ENCODE measurements at regions not wholly inside any gene's neighbourhood (a gene's known extent, or its start where the extent isn't known, plus 50 kb on each side); places are given as distances from the start of the nearest gene placed in this dataset.

- DNase-seq (ENCODE audit: low spot score) (no peak), ATAC-seq (ENCODE audit: low FRiP score) (no peak)
- TF ChIP-seq CTCF (IDR thresholded peaks at IDR 0.05) = no peak
Measured at GRCh38 chr3:8371960-8372463, 129.6 kb upstream of the LMCD1 start.

GRCh38 chr3:8380904-8381704 lies 120.5 kb upstream of the LMCD1 start:
- ATAC-seq (ENCODE audit: low FRiP score) = no peak
- TF ChIP-seq CTCF (IDR thresholded peaks at IDR 0.05) = no peak
- DNase-seq (ENCODE audit: low spot score) = no peak

- ATAC-seq (ENCODE audit: low FRiP score) (no peak), DNase-seq (ENCODE audit: low spot score) (no peak)
- TF ChIP-seq CTCF (IDR thresholded peaks at IDR 0.05) = no peak
Measured at GRCh38 chr3:8385848-8386620, 115.6 kb upstream of the LMCD1 start.

- no peak for TF ChIP-seq CTCF (IDR thresholded peaks at IDR 0.05)
- DNase-seq (ENCODE audit: low spot score) (no peak), ATAC-seq (ENCODE audit: low FRiP score) (no peak)
Measured at GRCh38 chr3:8387571-8387970, 114.1 kb upstream of the LMCD1 start.

- DNase-seq (ENCODE audit: low spot score) = no peak
- no peak for ATAC-seq (ENCODE audit: low FRiP score)
- no peak for TF ChIP-seq CTCF (IDR thresholded peaks at IDR 0.05)
Measured at GRCh38 chr3:8399686-8400085, 101.9 kb upstream of the LMCD1 start.

- no peak for TF ChIP-seq CTCF (IDR thresholded peaks at IDR 0.05)
- no peak for DNase-seq (ENCODE audit: low spot score)
- peak; percentile 64 for ATAC-seq (ENCODE audit: low FRiP score)
Measured at GRCh38 chr3:8400911-8401310, 100.7 kb upstream of the LMCD1 start.

Measured in omental fat pad (tissue), 3 donors.